Endothelial cell of umbilical vein (primary cell): ENCODE measurements at regions not wholly inside any gene's neighbourhood (a gene's known extent, or its start where the extent isn't known, plus 50 kb on each side); places are given as distances from the start of the nearest gene placed in this dataset.

Experiments
- BruUV-seq: library from RNA; stranded (reverse); fragments of 400-500 nt; replicated peaks from 2 replicates; lab custom pipeline; 2021; lab: Mats Ljungman, UMichigan
- CTCF ChIA-PET: fragments of 300-600, 350-600 bp; sonication (Branson Sonifier 250); formaldehyde crosslinking; loops from one replicate; lab custom pipeline; 2021; ENCODE audit warnings: antibody characterized with exemption, inconsistent platforms; lab: Charles Lee
- POLR2A ChIA-PET: fragments of 300-600, 350-600 bp; sonication (Branson Sonifier 250); formaldehyde crosslinking; loops from one replicate; lab custom pipeline; 2021; ENCODE audit warnings: antibody characterized with exemption, inconsistent platforms; lab: Charles Lee
- DNase-seq: peaks from one replicate; pipeline ENCODE4 v3.0.0-alpha.2; 2011; ENCODE audit warnings: low read depth, low spot score
- FAIRE-seq: peaks from 2 replicates; lab custom pipeline; 2011; peaks lifted over from hg19 to GRCh38; lab: Jason Lieb, UNC
- H2AFZ ChIP-seq: 2 replicates; pipeline ENCODE4 v1.6.0; 2012; ENCODE audit warnings: low read depth, low read length, control low read depth, inconsistent platforms
- H3K27ac ChIP-seq: 2 replicates; pipeline ENCODE4 v1.5.1; 2011; ENCODE audit warnings: low read depth, mild to moderate bottlenecking, control low read depth, low read length, moderate library complexity; ENCODE audit not compliant: insufficient read depth
- H3K27me3 ChIP-seq, 2 experiments: 2 replicates each; pipeline versions ENCODE4 v1.6.0 to v1.6.1; 2011; ENCODE audit warnings: low read length in 2 of 2, mixed read lengths in 1 of 2; ENCODE audit not compliant: control insufficient read depth in 2 of 2, insufficient read depth in 2 of 2
- H3K36me3 ChIP-seq, 2 experiments: 2 replicates in 1 of 2; 3 replicates in 1 of 2; pipeline ENCODE4 v1.5.1; 2011; ENCODE audit warnings: low read length in 2 of 2, mild to moderate bottlenecking in 1 of 2, moderate library complexity in 1 of 2; ENCODE audit not compliant: control insufficient read depth in 2 of 2, insufficient read depth in 2 of 2; ENCODE audit errors: extremely low read depth in 1 of 2
- H3K4me1 ChIP-seq: 3 replicates; pipeline ENCODE4 v1.5.1; 2011; ENCODE audit warnings: mild to moderate bottlenecking, low read length; ENCODE audit not compliant: control insufficient read depth, insufficient read depth; ENCODE audit errors: extremely low read depth
- H3K4me2 ChIP-seq: 2 replicates; pipeline ENCODE4 v1.6.1; 2011; ENCODE audit warnings: low read length, control low read depth, mixed read lengths; ENCODE audit not compliant: insufficient read depth
- H3K4me3 ChIP-seq, 3 experiments: fragments of 200-600 bp in 1 of 3; sonication (generic), shearing (Covaris generic) in 1 of 3; replicated peaks in 1 of 3; 2 replicates each; pipeline ENCODE4 v1.5.1; 2011 to 2016; ENCODE audit warnings: control low read depth in 3 of 3, low read length in 3 of 3, mild to moderate bottlenecking in 2 of 3, inconsistent platforms in 1 of 3, low read depth in 1 of 3, moderate library complexity in 1 of 3; ENCODE audit not compliant: insufficient read depth in 1 of 3
- H3K79me2 ChIP-seq: 2 replicates; pipeline ENCODE4 v1.6.0; 2012; ENCODE audit warnings: low read length, inconsistent platforms; ENCODE audit not compliant: control insufficient read depth, insufficient read depth
- H3K9ac ChIP-seq: replicated peaks from 2 replicates; pipeline ENCODE3; 2011; ENCODE audit warnings: low read length, control low read depth; ENCODE audit not compliant: insufficient read depth; ENCODE audit errors: extremely low read depth
- H3K9me1 ChIP-seq: replicated peaks from 3 replicates; pipeline ENCODE4 v1.6.0; 2011; ENCODE audit warnings: mild to moderate bottlenecking, low read length; ENCODE audit not compliant: control insufficient read depth, insufficient read depth; ENCODE audit errors: extremely low read depth
- H3K9me3 ChIP-seq: replicated peaks from 2 replicates; pipeline ENCODE4 v1.5.1; 2012; ENCODE audit warnings: low read length, inconsistent platforms; ENCODE audit not compliant: control insufficient read depth, insufficient read depth
- H4K20me1 ChIP-seq: replicated peaks from 2 replicates; pipeline ENCODE3; 2011; ENCODE audit warnings: mild to moderate bottlenecking, low read length; ENCODE audit not compliant: control insufficient read depth, insufficient read depth; ENCODE audit errors: extremely low read depth
- CTCF ChIP-seq, 2 donors: IDR thresholded peaks; 1 replicate in 1 of 2; 2 replicates in 1 of 2; pipeline ENCODE4 v1.5.1; 2011; ENCODE audit warnings: low read length in 2 of 2, mild to moderate bottlenecking in 2 of 2, moderate library complexity in 2 of 2, control low read depth in 1 of 2, inconsistent platforms in 1 of 2, low read depth in 1 of 2; ENCODE audit not compliant: insufficient read depth in 1 of 2; ENCODE audit errors: extremely low read depth in 1 of 2
- EZH2 ChIP-seq: IDR thresholded peaks from 2 replicates; pipeline ENCODE4 v1.6.1; 2012; ENCODE audit warnings: borderline replicate concordance, low read depth, mild to moderate bottlenecking, moderate library complexity, low read length, inconsistent platforms; ENCODE audit not compliant: severe bottlenecking
- FOS ChIP-seq: IDR thresholded peaks from 2 replicates; pipeline ENCODE4 v1.6.1; 2011; ENCODE audit warnings: mild to moderate bottlenecking, low read length, moderate library complexity, borderline replicate concordance; ENCODE audit not compliant: insufficient read depth
- GATA2 ChIP-seq: IDR thresholded peaks from 2 replicates; pipeline ENCODE4 v1.7.0; 2011; ENCODE audit warnings: low read depth, mild to moderate bottlenecking, moderate library complexity, mixed read lengths, low read length; ENCODE audit not compliant: insufficient read length, insufficient read depth
- JUN ChIP-seq: IDR thresholded peaks from 2 replicates; pipeline ENCODE4 v1.6.1; 2011; ENCODE audit warnings: borderline replicate concordance, low read depth; ENCODE audit not compliant: insufficient read length, insufficient read depth
- MYC ChIP-seq: IDR thresholded peaks from one replicate; pipeline ENCODE4 v1.6.1; 2011; ENCODE audit warnings: mild to moderate bottlenecking, low read depth, low read length
- POLR2A ChIP-seq: IDR thresholded peaks from 2 replicates; pipeline ENCODE4 v1.6.1; 2012; ENCODE audit warnings: low read depth, mild to moderate bottlenecking, control low read depth, low read length
- POLR2AphosphoS5 ChIP-seq: IDR thresholded peaks from 2 replicates; pipeline ENCODE4 v1.6.1; 2012; ENCODE audit warnings: low read depth, mild to moderate bottlenecking, control low read depth, low read length, moderate library complexity; ENCODE audit not compliant: insufficient read depth
- dilution Hi-C: fragments of 300-500 bp; cut with MboI; formaldehyde crosslinking; loops from one replicate; pipeline ENCODE4 v1.15.0; 2019; ENCODE audit warnings: low sequenced_read_pairs; ENCODE audit not compliant: extremely low pct_ligation_motif_present
- intact Hi-C: fragments of 100-400 bp; cut with micrococcal nuclease; formaldehyde crosslinking; loops from one replicate; pipeline ENCODE4 v1.10.0; 2022
- TF ChIP-seq, protein P1 (sequence below): IDR thresholded peaks from 2 replicates; pipeline ENCODE4 v1.6.1; 2011; ENCODE audit not compliant: insufficient read depth, insufficient read length

- H2AFZ ChIP-seq = no peak overlapping the region
- intact Hi-C loops = no loop called here
- no peaks in the 10 kb centered on the region for H3K36me3 ChIP-seq
- H3K9ac ChIP-seq = no peak overlapping the region
- no peaks in the 10 kb centered on the region for H3K9me3 ChIP-seq
- dilution Hi-C loops = no loop called here
- H3K27ac ChIP-seq = no peak overlapping the region
- ChIA-PET POLR2A (no interaction called here), CTCF (no interaction called here)
- no peak overlapping the region for H3K4me3 ChIP-seq
- DNase-seq (no peak), FAIRE-seq (no peak)
- no peaks in the 10 kb centered on the region for H3K79me2 ChIP-seq
- H3K9me1 ChIP-seq = no peaks in the 10 kb centered on the region
- H3K4me1 ChIP-seq = no peaks in the 10 kb centered on the region
- no TSS peak for BruUV-seq
- TF ChIP-seq GATA2 = no peak
- no peak for TF ChIP-seq POLR2AphosphoS5
- TF ChIP-seq, protein P1, sequence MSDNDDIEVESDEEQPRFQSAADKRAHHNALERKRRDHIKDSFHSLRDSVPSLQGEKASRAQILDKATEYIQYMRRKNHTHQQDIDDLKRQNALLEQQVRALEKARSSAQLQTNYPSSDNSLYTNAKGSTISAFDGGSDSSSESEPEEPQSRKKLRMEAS = no peak
- no peak for TF ChIP-seq EZH2
- no peak for TF ChIP-seq MYC
- no peak for TF ChIP-seq CTCF (IDR thresholded peaks at IDR 0.05; ENCODE audit: extremely low read depth in 1 of 2, insufficient read depth in 1 of 2, low read depth in 1 of 2, low read length in 2 of 2)
- no peak for TF ChIP-seq POLR2A
- TF ChIP-seq FOS = no peak
- no peak for TF ChIP-seq JUN
- H4K20me1 ChIP-seq = no peaks in the 10 kb centered on the region
- H3K27me3 ChIP-seq = no peaks in the 10 kb centered on the region
- no peak overlapping the region for H3K4me2 ChIP-seq
Observed at GRCh38 chr2:22788749-22789327, 596.1 kb upstream of the KLHL29 start.
